Bronchial epithelial cell (primary cell): ENCODE measurements at regions not wholly inside any gene's neighbourhood (a gene's known extent, or its start where the extent isn't known, plus 50 kb on each side); places are given as distances from the start of the nearest gene placed in this dataset.

Source experiments
- DNase-seq: peaks from one replicate; pipeline ENCODE4 v3.0.0-alpha.2; 2010; ENCODE audit warnings: low read depth
- FAIRE-seq: peaks from 2 replicates; lab custom pipeline; 2011; peaks lifted over from hg19 to GRCh38; lab: Jason Lieb, UNC
- H3K27me3 ChIP-seq: 2 replicates; pipeline ENCODE4 v1.5.1; 2011; ENCODE audit warnings: low read length; ENCODE audit not compliant: control insufficient read depth, insufficient read depth
- H3K36me3 ChIP-seq: 2 replicates; pipeline ENCODE4 v1.5.1; 2011; ENCODE audit warnings: low read length; ENCODE audit not compliant: control insufficient read depth, insufficient read depth
- H3K4me3 ChIP-seq: 2 replicates; pipeline ENCODE4 v1.5.1; 2011; ENCODE audit warnings: mild to moderate bottlenecking, low read depth, low read length, control low read depth
- TF ChIP-seq, protein P1 (sequence below): IDR thresholded peaks from 2 replicates; pipeline ENCODE4 v1.5.1; 2011; ENCODE audit warnings: mild to moderate bottlenecking, moderate library complexity, low read length, control low read depth, inconsistent platforms; ENCODE audit not compliant: insufficient read depth, severe bottlenecking

DNA sequence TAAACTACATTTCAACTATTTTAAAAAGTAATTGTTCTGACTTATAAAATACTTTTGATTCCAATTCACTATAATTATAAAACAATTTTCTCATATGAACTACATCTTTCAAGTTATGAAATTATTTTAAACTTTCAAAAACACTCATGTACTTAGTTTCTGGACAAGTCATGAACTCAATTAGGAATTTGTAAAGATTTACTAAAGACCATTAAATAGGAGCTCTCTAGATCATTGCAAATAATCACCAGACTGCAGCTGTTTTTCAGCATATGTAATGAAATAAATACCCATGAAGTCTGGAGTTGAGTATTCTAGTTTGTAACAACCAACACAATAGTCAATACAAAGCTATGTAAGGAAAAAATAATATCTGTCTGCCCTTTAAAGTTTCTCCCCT is 605.1 kb upstream of the MIR17HG start:
- no peak for DNase-seq
- no peak overlapping the region for H3K4me3 ChIP-seq
- TF ChIP-seq, protein P1, sequence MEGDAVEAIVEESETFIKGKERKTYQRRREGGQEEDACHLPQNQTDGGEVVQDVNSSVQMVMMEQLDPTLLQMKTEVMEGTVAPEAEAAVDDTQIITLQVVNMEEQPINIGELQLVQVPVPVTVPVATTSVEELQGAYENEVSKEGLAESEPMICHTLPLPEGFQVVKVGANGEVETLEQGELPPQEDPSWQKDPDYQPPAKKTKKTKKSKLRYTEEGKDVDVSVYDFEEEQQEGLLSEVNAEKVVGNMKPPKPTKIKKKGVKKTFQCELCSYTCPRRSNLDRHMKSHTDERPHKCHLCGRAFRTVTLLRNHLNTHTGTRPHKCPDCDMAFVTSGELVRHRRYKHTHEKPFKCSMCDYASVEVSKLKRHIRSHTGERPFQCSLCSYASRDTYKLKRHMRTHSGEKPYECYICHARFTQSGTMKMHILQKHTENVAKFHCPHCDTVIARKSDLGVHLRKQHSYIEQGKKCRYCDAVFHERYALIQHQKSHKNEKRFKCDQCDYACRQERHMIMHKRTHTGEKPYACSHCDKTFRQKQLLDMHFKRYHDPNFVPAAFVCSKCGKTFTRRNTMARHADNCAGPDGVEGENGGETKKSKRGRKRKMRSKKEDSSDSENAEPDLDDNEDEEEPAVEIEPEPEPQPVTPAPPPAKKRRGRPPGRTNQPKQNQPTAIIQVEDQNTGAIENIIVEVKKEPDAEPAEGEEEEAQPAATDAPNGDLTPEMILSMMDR, result no peak
- no peaks in the 10 kb centered on the region for H3K27me3 ChIP-seq
- no peak for FAIRE-seq
- H3K36me3 ChIP-seq, result no peaks in the 10 kb centered on the region

DNA sequence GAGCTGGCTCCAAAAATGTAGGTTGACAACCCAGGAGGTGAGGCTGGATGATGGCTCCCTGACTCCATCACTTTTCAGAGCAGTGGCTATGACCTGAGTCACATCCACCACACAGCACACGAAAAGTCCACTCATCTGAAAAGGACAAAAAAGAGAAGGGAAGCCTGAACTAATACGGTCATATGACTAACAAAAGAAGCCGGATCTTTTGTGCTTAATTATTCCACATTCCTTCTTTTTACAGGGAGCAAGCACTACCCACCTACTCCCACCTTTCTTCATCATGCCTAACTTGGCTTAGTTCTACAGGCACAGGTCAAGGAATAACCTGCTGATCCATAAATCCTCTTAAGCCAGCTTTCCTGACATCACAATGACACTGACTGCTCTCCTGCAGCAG is 601.3 kb upstream of the MIR17HG start:
- TF ChIP-seq, protein P1, result no peak
- no peak for DNase-seq
- Histone ChIP-seq H3K27me3 (no peaks in the 10 kb centered on the region), H3K4me3 (no peak overlapping the region), H3K36me3 (no peaks in the 10 kb centered on the region)
- FAIRE-seq, result no peak

DNA sequence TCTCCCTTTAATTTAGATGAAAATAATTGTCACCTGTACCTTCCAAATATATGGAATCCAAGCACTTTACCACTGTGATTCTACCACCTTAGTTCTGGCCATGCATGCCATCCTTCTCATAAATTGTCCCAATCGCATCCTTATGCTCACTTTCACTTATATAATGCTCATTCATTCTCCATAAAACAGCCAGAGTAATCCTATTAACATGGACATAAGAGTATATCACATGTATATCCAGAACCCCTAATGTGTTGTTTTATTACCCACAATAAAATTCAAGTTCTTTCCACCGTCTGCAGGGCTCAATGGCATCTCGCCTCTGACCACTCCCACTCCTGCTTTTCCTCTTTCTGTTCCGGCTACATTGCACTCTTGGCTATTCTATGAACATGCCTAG is 597.5 kb upstream of the MIR17HG start:
- no peak for DNase-seq
- H3K36me3 ChIP-seq, result no peaks in the 10 kb centered on the region
- no peaks in the 10 kb centered on the region for H3K27me3 ChIP-seq
- no peak overlapping the region for H3K4me3 ChIP-seq
- no peak for FAIRE-seq
- TF ChIP-seq, protein P1, result no peak

DNA sequence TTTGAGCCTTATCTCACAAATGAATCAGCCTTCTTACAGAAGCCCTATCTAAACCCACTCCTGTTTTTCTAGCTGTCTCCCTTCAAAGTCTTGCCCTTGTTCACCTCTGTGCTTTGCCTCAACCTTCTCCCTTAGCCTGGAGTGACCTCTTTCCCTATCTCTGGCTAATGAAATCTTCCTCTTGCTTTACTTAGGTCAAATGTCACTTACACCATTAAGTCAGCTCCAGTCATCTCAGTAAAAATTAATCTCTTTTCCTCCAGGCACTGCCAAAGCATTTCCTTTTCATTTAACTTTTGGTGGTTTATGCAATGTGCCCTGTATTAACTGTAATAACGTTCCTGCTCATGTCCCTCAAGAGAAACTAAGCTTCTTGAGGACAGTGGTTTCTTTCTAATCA is 596.5 kb upstream of the MIR17HG start:
- FAIRE-seq (no peak), DNase-seq (no peak)
- H3K27me3 ChIP-seq, result no peaks in the 10 kb centered on the region
- H3K36me3 ChIP-seq, result no peaks in the 10 kb centered on the region
- TF ChIP-seq, protein P1, result no peak
- no peak overlapping the region for H3K4me3 ChIP-seq

DNA sequence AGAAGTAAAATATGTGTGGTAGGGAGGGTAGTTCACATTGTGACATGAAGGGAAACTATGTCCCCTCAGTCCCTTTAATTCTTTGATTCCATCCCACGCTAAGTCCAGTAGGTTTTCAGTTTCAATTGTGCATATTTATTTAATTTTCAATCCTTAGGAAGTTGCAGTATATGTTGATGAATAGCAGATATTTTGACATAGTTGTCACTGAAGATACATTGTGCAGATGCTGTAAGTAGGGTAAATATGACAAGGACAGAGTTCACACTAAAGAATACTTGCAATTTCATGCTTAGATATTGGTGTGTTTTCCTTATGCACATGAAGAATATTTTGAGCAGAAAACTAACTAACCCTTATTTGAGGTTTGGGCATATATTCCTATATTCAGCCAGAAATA is 595.4 kb upstream of the MIR17HG start:
- Histone ChIP-seq H3K36me3 (no peaks in the 10 kb centered on the region), H3K4me3 (no peak overlapping the region), H3K27me3 (no peaks in the 10 kb centered on the region)
- TF ChIP-seq, protein P1, result no peak
- FAIRE-seq (no peak), DNase-seq (no peak)

DNA sequence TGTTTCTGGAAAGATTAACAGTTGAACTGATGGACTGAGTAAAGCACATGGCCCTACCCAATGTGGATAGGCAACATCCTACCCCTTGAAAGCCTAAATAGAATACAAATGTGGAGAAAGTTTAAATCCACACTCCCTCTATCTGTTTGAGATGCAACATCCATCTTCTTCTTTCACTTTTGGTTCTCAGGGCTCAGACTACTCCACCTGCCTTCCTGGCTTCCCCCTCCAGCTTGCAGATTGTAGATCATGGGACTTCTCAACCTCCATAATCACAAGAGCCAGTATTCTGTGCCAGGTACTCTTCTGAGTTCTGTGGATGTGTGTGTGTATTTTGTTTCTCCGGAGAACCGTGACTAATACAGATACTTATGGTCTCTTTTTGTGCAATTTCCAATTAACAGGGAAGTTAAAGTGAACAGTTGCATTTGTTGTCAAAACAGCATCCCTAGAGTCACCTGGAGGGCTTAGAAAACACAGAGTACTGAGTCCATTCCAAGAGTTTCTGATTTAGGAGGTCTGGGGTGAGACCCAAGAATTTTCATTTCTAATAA is 590.3 kb upstream of the MIR17HG start:
- DNase-seq (peak; percentile 3), FAIRE-seq (no peak)
- no peak overlapping the region for H3K4me3 ChIP-seq
- H3K27me3 ChIP-seq, result no peaks in the 10 kb centered on the region
- no peaks in the 10 kb centered on the region for H3K36me3 ChIP-seq
- TF ChIP-seq, protein P1, result no peak
